A673 (cell line): ENCODE measurements at regions not wholly inside any gene's neighbourhood (a gene's known extent, or its start where the extent isn't known, plus 50 kb on each side); places are given as distances from the start of the nearest gene placed in this dataset.

ENCODE experiments used
- BruUV-seq: library from RNA; stranded (reverse); fragments of 400-500 nt; replicated peaks from 2 replicates; lab custom pipeline; 2021; lab: Mats Ljungman, UMichigan
- CTCF ChIA-PET: fragments of 300-600 bp; sonication (Branson Sonifier 250); formaldehyde crosslinking; loops from one replicate; lab custom pipeline; 2022; ENCODE audit warnings: antibody characterized with exemption; lab: Charles Lee
- POLR2A ChIA-PET: fragments of 300-600 bp; sonication (Branson Sonifier 250); formaldehyde crosslinking; loops from one replicate; lab custom pipeline; 2022; ENCODE audit warnings: antibody characterized with exemption; ENCODE audit not compliant: low non-redundant PET; lab: Charles Lee
- DNase-seq: peaks from one replicate; pipeline ENCODE4 v3.0.0-alpha.2; 2015; ENCODE audit warnings: low spot score
- H3K27ac ChIP-seq: fragments of 200-600 bp; sonication (generic); 2 replicates; pipeline ENCODE4 v1.5.1; 2016; ENCODE audit warnings: mixed run types, low read depth, mild to moderate bottlenecking, mixed read lengths, antibody characterized with exemption, low read length; ENCODE audit not compliant: poor library complexity, severe bottlenecking
- H3K27me3 ChIP-seq: fragments of 200-600 bp; sonication (generic); replicated peaks from 2 replicates; pipeline ENCODE4 v1.6.1; 2017; ENCODE audit warnings: mixed run types, low read depth, mild to moderate bottlenecking, mixed read lengths, antibody characterized with exemption, low read length; ENCODE audit not compliant: insufficient read depth, poor library complexity
- H3K36me3 ChIP-seq: fragments of 200-600 bp; sonication (generic); 2 replicates; pipeline ENCODE4 v1.6.1; 2016; ENCODE audit warnings: mixed run types, mild to moderate bottlenecking, mixed read lengths, antibody characterized with exemption, low read length; ENCODE audit not compliant: insufficient read depth, poor library complexity, severe bottlenecking
- H3K4me1 ChIP-seq: fragments of 200-600 bp; sonication (generic); 2 replicates; pipeline ENCODE4 v1.6.1; 2017; ENCODE audit warnings: mixed run types, mild to moderate bottlenecking, mixed read lengths, antibody characterized with exemption, low read length; ENCODE audit not compliant: insufficient read depth, poor library complexity, severe bottlenecking
- H3K4me3 ChIP-seq: fragments of 200-600 bp; sonication (generic); 2 replicates; pipeline ENCODE4 v1.5.1; 2016; ENCODE audit warnings: low read depth, mixed run types, mild to moderate bottlenecking, mixed read lengths, low read length; ENCODE audit not compliant: poor library complexity, severe bottlenecking
- H3K9me3 ChIP-seq: fragments of 200-600 bp; sonication (generic); 2 replicates; pipeline ENCODE4 v1.6.1; 2016; ENCODE audit warnings: mixed run types, low read depth, mild to moderate bottlenecking, mixed read lengths, antibody characterized with exemption, low read length; ENCODE audit not compliant: poor library complexity, severe bottlenecking
- CTCF ChIP-seq: fragments of 300-800, 200-600 bp; sonication (generic); conservative IDR thresholded peaks from 2 replicates; pipeline ENCODE4 v1.5.1; 2017; ENCODE audit warnings: low read depth, mild to moderate bottlenecking, antibody characterized with exemption, low read length, moderate library complexity, mixed read lengths
- EZH2 ChIP-seq: fragments of 200-600 bp; sonication (generic); IDR thresholded peaks from 2 replicates; pipeline ENCODE4 v1.6.1; 2017; ENCODE audit warnings: borderline replicate concordance, low read depth, mild to moderate bottlenecking, mixed read lengths, antibody characterized with exemption, low read length; ENCODE audit not compliant: poor library complexity, severe bottlenecking
- intact Hi-C: fragments of 100-400 bp; cut with micrococcal nuclease; formaldehyde crosslinking; loops from one replicate; pipeline ENCODE4 v1.10.0; 2022; ENCODE audit not compliant: unreplicated experiment

- no peak overlapping the region for H3K27ac ChIP-seq
- BruUV-seq: no TSS peak
- DNase-seq: peak; percentile 37
- intact Hi-C loops: no loop called here
- H3K9me3 ChIP-seq: no peaks in the 10 kb centered on the region
- H3K36me3 ChIP-seq: no peaks in the 10 kb centered on the region
- ChIA-PET POLR2A (no interaction called here), CTCF (no interaction called here)
- no peaks in the 10 kb centered on the region for H3K27me3 ChIP-seq
- H3K4me1 ChIP-seq: peaks cover 37% of the 10 kb centered on the region
- H3K4me3 ChIP-seq: no peak overlapping the region
- TF ChIP-seq CTCF (no peak), EZH2 (no peak)
These were observed 245.8 kb downstream of the FBXO8 start for GRCh38 chr4:174037631-174038030.

GRCh38 chr4:174037049-174037448 lies 246.4 kb downstream of the FBXO8 start:
- no peak for DNase-seq
- H3K27me3 ChIP-seq: no peaks in the 10 kb centered on the region
- intact Hi-C loops: no loop called here
- no peak for TF ChIP-seq CTCF
- TF ChIP-seq EZH2: no peak
- peaks cover 37% of the 10 kb centered on the region for H3K4me1 ChIP-seq
- no peak overlapping the region for H3K4me3 ChIP-seq
- no peak overlapping the region for H3K27ac ChIP-seq
- H3K9me3 ChIP-seq: no peaks in the 10 kb centered on the region
- BruUV-seq: no TSS peak
- ChIA-PET POLR2A (no interaction called here), CTCF (no interaction called here)
- H3K36me3 ChIP-seq: no peaks in the 10 kb centered on the region

DNA sequence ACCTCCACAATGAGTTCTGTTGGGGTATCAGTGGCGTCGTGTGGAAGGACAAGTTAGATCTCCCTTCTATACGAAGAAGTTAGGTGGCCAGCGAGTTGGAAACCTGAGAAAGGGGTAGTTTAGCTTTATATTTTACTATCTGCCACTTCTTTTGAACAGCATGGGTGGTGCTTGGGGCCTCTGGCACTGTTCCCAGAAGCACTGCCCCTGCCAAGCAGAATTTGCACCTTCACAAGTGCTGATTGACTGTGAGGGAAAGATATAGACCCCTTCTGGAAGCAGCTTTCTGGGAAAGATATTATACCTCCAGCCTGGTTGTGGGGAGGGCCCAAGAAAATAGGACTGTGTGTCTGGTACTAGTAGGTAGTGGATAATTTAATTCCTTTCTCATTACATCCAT lies 246.9 kb downstream of the FBXO8 start:
- intact Hi-C loops: no loop called here
- DNase-seq: no peak
- Histone ChIP-seq H3K27ac (no peak overlapping the region), H3K27me3 (no peaks in the 10 kb centered on the region), H3K9me3 (no peaks in the 10 kb centered on the region), H3K4me3 (no peak overlapping the region), H3K4me1 (peaks cover 37% of the 10 kb centered on the region), H3K36me3 (no peaks in the 10 kb centered on the region)
- TF ChIP-seq EZH2 (no peak), CTCF (no peak)
- ChIA-PET POLR2A (no interaction called here), CTCF (interaction anchor here (0.5 kb wide), 1 partner anchor 1023 kb away, joined by 12 read pairs; no protein-coding TSS in a partner anchor)
- no TSS peak for BruUV-seq
